PC-3 (cell line): ENCODE measurements at regions not wholly inside any gene's neighbourhood (a gene's known extent, or its start where the extent isn't known, plus 50 kb on each side); places are given as distances from the start of the nearest gene placed in this dataset.
"Not testable (repeated sequence)": the region's sequence is repeated elsewhere in the genome, so short reads cannot be mapped to it uniquely, and the experiment has no call there.

Source experiments
- ATAC-seq: fragments of 200-7000 bp; cut with Tn5 transposase; 2 replicates; pipeline ENCODE4 v1.9.1; 2020; ENCODE audit warnings: mild to moderate bottlenecking, moderate library complexity
- BruUV-seq: library from RNA; stranded (reverse); fragments of 400-500 nt; replicated peaks from 2 replicates; lab custom pipeline; 2021; lab: Mats Ljungman, UMichigan
- CTCF ChIA-PET: fragments of 300-600 bp; sonication (Branson Sonifier 250); formaldehyde crosslinking; loops from one replicate; lab custom pipeline; 2022; ENCODE audit warnings: antibody characterized with exemption; lab: Charles Lee
- POLR2A ChIA-PET: fragments of 300-600 bp; sonication (Branson Sonifier 250); formaldehyde crosslinking; loops from one replicate; lab custom pipeline; 2022; ENCODE audit warnings: antibody characterized with exemption; ENCODE audit not compliant: unreplicated experiment; lab: Charles Lee
- DNase-seq: peaks from one replicate; pipeline ENCODE4 v3.0.0-alpha.2; 2015
- H2AFZ ChIP-seq: fragments of 300-600 bp; sonication (generic); 2 replicates; pipeline ENCODE4 v1.6.0; 2016; ENCODE audit warnings: antibody characterized with exemption, low read length
- H3F3A ChIP-seq: fragments of 300-600 bp; sonication (generic); one replicate; pipeline ENCODE4 v1.6.0; 2017; ENCODE audit warnings: antibody characterized with exemption, low read length, control low read depth, mild to moderate bottlenecking; ENCODE audit not compliant: unreplicated experiment
- H3K27ac ChIP-seq: fragments of 300-600 bp; sonication (generic); 2 replicates; pipeline ENCODE4 v1.5.1; 2016; ENCODE audit warnings: mild to moderate bottlenecking, low read length
- H3K27me3 ChIP-seq: fragments of 300-600 bp; sonication (generic); 2 replicates; pipeline ENCODE4 v1.6.1; 2016; ENCODE audit warnings: low read length, mixed read lengths
- H3K36me3 ChIP-seq: fragments of 300-600 bp; sonication (generic); 2 replicates; pipeline ENCODE4 v1.6.1; 2016; ENCODE audit warnings: low read depth, mixed run types, low read length, mixed read lengths
- H3K4me1 ChIP-seq: fragments of 300-600 bp; sonication (generic); 2 replicates; pipeline ENCODE4 v1.5.1; 2016; ENCODE audit warnings: low read length; ENCODE audit not compliant: insufficient read depth
- H3K4me2 ChIP-seq: fragments of 300-600 bp; sonication (generic); 2 replicates; pipeline ENCODE4 v1.6.0; 2016; ENCODE audit warnings: low read length
- H3K4me3 ChIP-seq: fragments of 300-600 bp; sonication (generic); 2 replicates; pipeline ENCODE4 v1.5.1; 2016; ENCODE audit warnings: mild to moderate bottlenecking, low read length, mixed read lengths
- H3K79me2 ChIP-seq: fragments of 300-600 bp; sonication (generic); 2 replicates; pipeline ENCODE4 v1.6.1; 2017; ENCODE audit warnings: low read length, mixed read lengths
- H3K9ac ChIP-seq: fragments of 300-600 bp; sonication (generic); 2 replicates; pipeline ENCODE4 v1.6.0; 2016; ENCODE audit warnings: mild to moderate bottlenecking, low read length
- H3K9me2 ChIP-seq: fragments of 300-600 bp; sonication (generic); replicated peaks from 2 replicates; pipeline ENCODE4 v1.6.1; 2016; ENCODE audit warnings: mixed run types, low read length, mixed read lengths
- H3K9me3 ChIP-seq: fragments of 300-600 bp; sonication (generic); 2 replicates; pipeline ENCODE4 v1.6.1; 2016; ENCODE audit warnings: low read length, mixed read lengths
- H4K20me1 ChIP-seq: fragments of 300-600 bp; sonication (generic); 2 replicates; pipeline ENCODE4 v1.6.1; 2016; ENCODE audit warnings: low read length, mixed read lengths
- CTCF ChIP-seq: fragments of 300-600 bp; sonication (generic); conservative IDR thresholded peaks from 2 replicates; pipeline ENCODE4 v1.5.1; 2017; ENCODE audit warnings: antibody characterized with exemption, low read depth, mild to moderate bottlenecking, low read length
- EZH2 ChIP-seq: fragments of 300-600 bp; sonication (generic); IDR thresholded peaks from one replicate; pipeline ENCODE4 v1.6.1; 2017; ENCODE audit warnings: antibody characterized with exemption, mild to moderate bottlenecking, low read length; ENCODE audit not compliant: unreplicated experiment
- EZH2phosphoT487 ChIP-seq: fragments of 300-600 bp; sonication (generic); IDR thresholded peaks from 2 replicates; pipeline ENCODE4 v1.6.1; 2018; ENCODE audit warnings: mild to moderate bottlenecking, antibody characterized with exemption, low read length, borderline replicate concordance
- intact Hi-C: fragments of 100-400 bp; cut with micrococcal nuclease; formaldehyde crosslinking; loops from 2 replicates; pipeline ENCODE4 v1.9.0; 2023

GRCh38 chr1:182317611-182318161 lies 73.9 kb downstream of the GLUL start:
- H3K9me3 ChIP-seq: no peaks in the 10 kb centered on the region
- no peaks in the 10 kb centered on the region for H4K20me1 ChIP-seq
- no TSS peak for BruUV-seq
- ChIA-PET POLR2A (no interaction called here), CTCF (interaction anchor here (1.0 kb wide), 1 partner anchor 237 kb away, joined by 4 read pairs; no protein-coding TSS in a partner anchor)
- intact Hi-C loops: no loop called here
- H3K27ac ChIP-seq: no peak overlapping the region
- TF ChIP-seq EZH2phosphoT487 (no peak), EZH2 (no peak), CTCF (no peak)
- H3F3A ChIP-seq: no peaks in the 10 kb centered on the region
- H3K4me2 ChIP-seq: no peak overlapping the region
- H3K4me1 ChIP-seq: no peaks in the 10 kb centered on the region
- no peak overlapping the region for H3K9ac ChIP-seq
- H3K27me3 ChIP-seq: no peaks in the 10 kb centered on the region
- ATAC-seq: no peak
- DNase-seq: no peak
- H2AFZ ChIP-seq: no peak overlapping the region
- H3K4me3 ChIP-seq: no peak overlapping the region
- no peaks in the 10 kb centered on the region for H3K36me3 ChIP-seq
- no peaks in the 10 kb centered on the region for H3K9me2 ChIP-seq
- no peaks in the 10 kb centered on the region for H3K79me2 ChIP-seq

- H3K79me2 ChIP-seq, H3K9me2 ChIP-seq, H3K9me3 ChIP-seq, intact Hi-C loops, H3K36me3 ChIP-seq, ATAC-seq, H3F3A ChIP-seq, BruUV-seq, H3K4me1 ChIP-seq, POLR2A ChIA-PET, H4K20me1 ChIP-seq, H3K27ac ChIP-seq, H3K4me3 ChIP-seq, H3K27me3 ChIP-seq, H3K9ac ChIP-seq, DNase-seq, CTCF ChIA-PET, H3K4me2 ChIP-seq, H2AFZ ChIP-seq: not testable (repeated sequence)
Measured at GRCh38 chr1:182316454-182316853, 75.1 kb downstream of the GLUL start.

GRCh38 chr1:182315167-182315556 lies 76.4 kb downstream of the GLUL start:
- CTCF ChIA-PET: no interaction called here

More at GRCh38 chr1:182315167-182315556, 76.4 kb downstream of the GLUL start:
- Histone ChIP-seq H3K27me3 (no peaks in the 10 kb centered on the region), H3K79me2 (no peaks in the 10 kb centered on the region), H3K9me2 (no peaks in the 10 kb centered on the region), H3K4me1 (no peaks in the 10 kb centered on the region), H3F3A (no peaks in the 10 kb centered on the region), H3K4me3 (no peak overlapping the region), H2AFZ (no peak overlapping the region), H3K4me2 (no peak overlapping the region), H3K36me3 (no peaks in the 10 kb centered on the region), H4K20me1 (no peaks in the 10 kb centered on the region), H3K27ac (no peak overlapping the region), H3K9me3 (no peaks in the 10 kb centered on the region), H3K9ac (no peak overlapping the region)
- DNase-seq (no peak), ATAC-seq (no peak)
- intact Hi-C loops: no loop called here
- no peak for TF ChIP-seq EZH2
- TF ChIP-seq EZH2phosphoT487: no peak
- TF ChIP-seq CTCF: no peak
- no TSS peak for BruUV-seq
- POLR2A ChIA-PET: no interaction called here
